IMR-90 (cell line): ENCODE measurements at regions not wholly inside any gene's neighbourhood (a gene's known extent, or its start where the extent isn't known, plus 50 kb on each side); places are given as distances from the start of the nearest gene placed in this dataset.
A peak's percentile ranks its signal among the peaks of the same experiment; 100 is the strongest.

Experiments
- ATAC-seq: fragments of 200-7000 bp; cut with Tn5 transposase; 2 replicates; pipeline ENCODE4 v1.9.1; 2020; ENCODE audit warnings: low read depth, mild to moderate bottlenecking, moderate library complexity
- BruUV-seq: library from RNA; stranded (reverse); fragments of 400-500 nt; replicated peaks from 2 replicates; lab custom pipeline; 2021; lab: Mats Ljungman, UMichigan
- CTCF ChIA-PET: fragments of 300-600 bp; formaldehyde crosslinking; extraction: SDS; loops from one replicate; lab custom pipeline; 2021; ENCODE audit warnings: antibody characterized with exemption; lab: Yijun Ruan, JAX
- POLR2A ChIA-PET: fragments of 300-600 bp; sonication (Branson Sonifier 250); formaldehyde crosslinking; loops from one replicate; lab custom pipeline; 2022; ENCODE audit warnings: antibody characterized with exemption; ENCODE audit not compliant: unreplicated experiment; lab: Charles Lee
- DNase-seq: peaks from one replicate; pipeline ENCODE4 v3.0.0; 2013
- H2AFZ ChIP-seq: replicated peaks from 2 replicates; pipeline ENCODE3; 2013; ENCODE audit warnings: low read length, mild to moderate bottlenecking; ENCODE audit not compliant: poor library complexity
- H2AK5ac ChIP-seq: 2 replicates; pipeline ENCODE4 v1.6.1; 2013; ENCODE audit warnings: low read depth, low read length, inconsistent platforms
- H2AK9ac ChIP-seq: replicated peaks from 2 replicates; pipeline ENCODE3; 2013; ENCODE audit warnings: mild to moderate bottlenecking, low read depth, low read length, moderate library complexity; ENCODE audit not compliant: poor library complexity
- H2BK120ac ChIP-seq: 2 replicates; pipeline ENCODE4 v1.6.1; 2013; ENCODE audit warnings: low read depth, low read length, inconsistent platforms
- H2BK15ac ChIP-seq: 3 replicates; pipeline ENCODE4 v1.6.1; 2013; ENCODE audit warnings: low read depth, low read length, inconsistent platforms
- H2BK20ac ChIP-seq: 2 replicates; pipeline ENCODE4 v1.6.1; 2013; ENCODE audit warnings: low read depth, mild to moderate bottlenecking, inconsistent platforms, low read length, moderate library complexity
- H2BK5ac ChIP-seq: 2 replicates; pipeline ENCODE4 v1.6.1; 2013; ENCODE audit warnings: mild to moderate bottlenecking, low read depth, low read length, inconsistent platforms; ENCODE audit not compliant: poor library complexity, severe bottlenecking
- H3K14ac ChIP-seq: replicated peaks from 2 replicates; pipeline ENCODE4 v1.6.1; 2013; ENCODE audit warnings: low read depth, low read length, inconsistent platforms
- H3K18ac ChIP-seq: 2 replicates; pipeline ENCODE4 v1.6.1; 2013; ENCODE audit warnings: low read depth, low read length, control low read depth
- H3K23ac ChIP-seq: 2 replicates; pipeline ENCODE4 v1.6.1; 2013; ENCODE audit warnings: low read depth, low read length, inconsistent platforms
- H3K27ac ChIP-seq: 2 replicates; pipeline ENCODE4 v1.5.1; 2013; ENCODE audit warnings: mild to moderate bottlenecking, control low read depth, low read length; ENCODE audit not compliant: insufficient read depth
- H3K27me3 ChIP-seq: 2 replicates; pipeline ENCODE4 v1.6.1; 2013; ENCODE audit warnings: low read length; ENCODE audit not compliant: control insufficient read depth, insufficient read depth
- H3K36me3 ChIP-seq: 2 replicates; pipeline ENCODE4 v1.6.1; 2013; ENCODE audit warnings: low read length, mixed read lengths; ENCODE audit not compliant: control insufficient read depth, insufficient read depth
- H3K4ac ChIP-seq: 2 replicates; pipeline ENCODE4 v1.6.1; 2013; ENCODE audit warnings: low read depth, low read length, inconsistent platforms
- H3K4me1 ChIP-seq: 2 replicates; pipeline ENCODE4 v1.6.1; 2013; ENCODE audit warnings: low read length, mixed read lengths; ENCODE audit not compliant: control insufficient read depth, insufficient read depth
- H3K4me2 ChIP-seq: 2 replicates; pipeline ENCODE4 v1.6.1; 2013; ENCODE audit warnings: low read depth, mild to moderate bottlenecking, control low read depth, low read length, moderate library complexity
- H3K4me3 ChIP-seq: 2 replicates; pipeline ENCODE4 v1.5.1; 2013; ENCODE audit warnings: low read depth, mild to moderate bottlenecking, control low read depth, low read length, moderate library complexity; ENCODE audit not compliant: insufficient read depth
- H3K56ac ChIP-seq: 2 replicates; pipeline ENCODE4 v1.6.1; 2013; ENCODE audit warnings: low read length, inconsistent platforms; ENCODE audit not compliant: insufficient read depth; ENCODE audit errors: extremely low read depth
- H3K79me1 ChIP-seq, 2 experiments: 2 replicates each; pipeline ENCODE4 v1.6.1; 2013; ENCODE audit warnings: low read length in 2 of 2, inconsistent platforms in 1 of 2, low read depth in 1 of 2
- H3K9ac ChIP-seq: 2 replicates; pipeline ENCODE4 v1.6.1; 2013; ENCODE audit warnings: low read depth, low read length, control low read depth
- H3K9me1 ChIP-seq: 2 replicates; pipeline ENCODE4 v1.6.1; 2013; ENCODE audit warnings: low read length, inconsistent platforms; ENCODE audit not compliant: insufficient read depth
- H3K9me3 ChIP-seq: 2 replicates; pipeline ENCODE4 v1.6.1; 2013; ENCODE audit warnings: low read length; ENCODE audit not compliant: control insufficient read depth, insufficient read depth
- H4K20me1 ChIP-seq: 2 replicates; pipeline ENCODE4 v1.6.1; 2013; ENCODE audit warnings: low read length, inconsistent platforms; ENCODE audit not compliant: insufficient read depth
- H4K5ac ChIP-seq: 2 replicates; pipeline ENCODE4 v1.6.1; 2013; ENCODE audit warnings: mild to moderate bottlenecking, low read depth, low read length, control low read depth
- H4K8ac ChIP-seq, 2 experiments: 2 replicates each; pipeline ENCODE4 v1.6.1; 2013; ENCODE audit warnings: low read depth in 2 of 2, low read length in 2 of 2, control low read depth in 1 of 2, inconsistent platforms in 1 of 2
- H4K91ac ChIP-seq: 2 replicates; pipeline ENCODE4 v1.6.1; 2013; ENCODE audit warnings: low read depth, low read length, inconsistent platforms; ENCODE audit not compliant: insufficient read depth
- BHLHE40 ChIP-seq: fragments of 150-350 bp; IDR thresholded peaks from 2 replicates; pipeline ENCODE4 v1.6.1; 2016; ENCODE audit warnings: mild to moderate bottlenecking, low read depth, low read length
- CEBPB ChIP-seq: IDR thresholded peaks from 2 replicates; pipeline ENCODE4 v1.6.1; 2012; ENCODE audit warnings: low read depth, low read length, improper control_type of control experiment
- NFE2L2 ChIP-seq: fragments of 150-350 bp; IDR thresholded peaks from 2 replicates; pipeline ENCODE4 v1.6.1; 2016; ENCODE audit warnings: low read depth, mild to moderate bottlenecking, low read length
- WGBS, 2 experiments: methylation state at CpG; one replicate each; pipeline versions ENCODE4 v1.1.5 to v1.1.7; 2013; ENCODE audit warnings: missing lambda C conversion rate in 2 of 2; ENCODE audit not compliant: insufficient read length in 1 of 2; ENCODE audit errors: extremely low coverage in 2 of 2; 5-methylcytosine and 5-hydroxymethylcytosine counted together
- dilution Hi-C: fragments of 300-500 bp; cut with HindIII; formaldehyde crosslinking; loops from one replicate; pipeline ENCODE4 v1.14.3; 2018; ENCODE audit warnings: low sequenced_read_pairs; ENCODE audit not compliant: unreplicated experiment
- in situ Hi-C: fragments of 300-500 bp; cut with MboI; formaldehyde crosslinking; loops from 3 replicates; pipeline ENCODE4 v1.14.3; 2019; ENCODE audit warnings: low sequenced_read_pairs, inconsistent platforms, mixed read lengths
- intact Hi-C: fragments of 100-400 bp; cut with micrococcal nuclease; formaldehyde crosslinking; loops from 2 replicates; pipeline ENCODE4 v1.10.0; 2022

DNA sequence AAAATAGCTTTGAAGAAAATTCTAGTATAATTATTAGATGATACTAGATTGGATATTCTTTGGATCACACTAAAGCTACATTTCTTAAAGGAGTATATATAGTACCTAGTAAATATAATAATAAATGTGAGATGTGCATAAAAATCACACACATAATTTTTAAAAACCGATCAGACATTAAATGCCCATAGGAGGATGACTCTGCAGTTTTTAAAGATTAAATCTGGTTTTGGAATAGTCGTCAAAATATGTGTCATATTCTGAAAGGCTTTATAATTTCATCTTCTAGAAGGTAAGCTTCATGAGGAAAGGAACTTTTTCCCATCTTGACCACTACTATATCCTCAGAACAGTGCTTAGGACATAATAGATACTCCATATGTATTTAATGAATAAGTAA lies 169.0 kb downstream of the NRIP1 start:
- Histone ChIP-seq H3K14ac (no peak overlapping the region), H4K20me1 (no peaks in the 10 kb centered on the region), H3K9ac (no peak overlapping the region), H3K27me3 (no peaks in the 10 kb centered on the region), H4K5ac (no peak overlapping the region), H3K23ac (no peak overlapping the region), H3K9me3 (no peaks in the 10 kb centered on the region), H3K9me1 (0 out of 2 replicates have a peak, but pooled peaks cover 3% of the 10 kb centered on the region), H3K79me1 (no peaks in the 10 kb centered on the region; a peak in 1 of 4 replicates), H2AK5ac (no peak overlapping the region), H3K4me3 (no peak overlapping the region), H3K56ac (no peak overlapping the region), H3K36me3 (no peaks in the 10 kb centered on the region), H2BK15ac (no peak overlapping the region), H3K4me1 (peaks cover 7% of the 10 kb centered on the region), H2BK20ac (no peak overlapping the region), H2AK9ac (no peak overlapping the region), H2AFZ (no peak overlapping the region), H3K4me2 (no peak overlapping the region), H2BK120ac (no peak overlapping the region), H3K18ac (no peak overlapping the region), H4K8ac (no peak overlapping the region), H3K4ac (no peak overlapping the region), H4K91ac (no peak overlapping the region), H2BK5ac (no peak overlapping the region), H3K27ac (no peak overlapping the region)
- ChIA-PET POLR2A (no interaction called here), CTCF (no interaction called here)
- no peak for DNase-seq
- WGBS, 2 experiments, result no CpG with 5 or more reads among the region's 2 CpGs
- in situ Hi-C loops (no loop called here), intact Hi-C loops (no loop called here), dilution Hi-C loops (no loop called here)
- BruUV-seq, result no TSS peak
- no peak for ATAC-seq
- peak; percentile 70 for TF ChIP-seq NFE2L2
- TF ChIP-seq CEBPB, result no peak
- TF ChIP-seq BHLHE40, result no peak
